Thyroid gland (tissue), 4 donors: ENCODE measurements at regions not wholly inside any gene's neighbourhood (a gene's known extent, or its start where the extent isn't known, plus 50 kb on each side); places are given as distances from the start of the nearest gene placed in this dataset. TPM values are rescaled to one million over a fixed set of nuclear protein-coding genes. Genes with fewer than 3 reads are reported as not detected.

Experiments
- DNase-seq, 2 donors: peaks; one replicate each; pipeline ENCODE4 v3.0.0-alpha.2; 2019
- H3K27ac ChIP-seq, 3 donors: fragments of 200-600 bp; sonication (generic); 1 replicate in 2 of 3; 2 replicates in 1 of 3; pipeline ENCODE4 v1.5.1; 2016 to 2019; ENCODE audit warnings: mild to moderate bottlenecking in 1 of 3, moderate library complexity in 1 of 3
- H3K27me3 ChIP-seq: fragments of 200-600 bp; sonication (generic); one replicate; pipeline ENCODE4 v1.5.1; 2019
- H3K36me3 ChIP-seq, 2 donors: fragments of 200-600 bp; sonication (generic); one replicate each; pipeline ENCODE4 v1.5.1; 2016 to 2019
- H3K4me1 ChIP-seq, 2 donors: fragments of 200-600 bp; sonication (generic); one replicate each; pipeline ENCODE4 v1.5.1; 2017 to 2019
- H3K4me3 ChIP-seq, 3 donors: fragments of 200-600 bp; sonication (generic); replicated peaks in 1 of 3; 1 replicate in 2 of 3; 2 replicates in 1 of 3; pipeline ENCODE4 v1.5.1; 2016; ENCODE audit warnings: mild to moderate bottlenecking in 1 of 3
- H3K9me3 ChIP-seq: fragments of 200-600 bp; sonication (generic); one replicate; pipeline ENCODE4 v1.5.1; 2017
- CTCF ChIP-seq, 6 experiments: fragments of 200-600 bp in 3 of 6; fragments of 450-650 bp in 3 of 6; sonication (generic) in 3 of 6; IDR thresholded peaks; one replicate each; pipeline ENCODE4 v1.5.1; 2016 to 2019; ENCODE audit warnings: antibody characterized with exemption in 6 of 6, mild to moderate bottlenecking in 2 of 6, inconsistent platforms in 1 of 6, moderate library complexity in 1 of 6
- POLR2A ChIP-seq, 2 donors: fragments of 450-650 bp; IDR thresholded peaks; one replicate each; pipeline ENCODE4 v1.6.1; 2017; ENCODE audit warnings: antibody characterized with exemption in 2 of 2, mild to moderate bottlenecking in 2 of 2, moderate library complexity in 1 of 2
- WGBS, 2 donors: methylation state at CpG; one replicate each; pipeline ENCODE4 v1.1.5; 2017; 5-methylcytosine and 5-hydroxymethylcytosine counted together
- intact Hi-C: fragments of 100-400 bp; cut with DNase I; formaldehyde crosslinking; loops from one replicate; pipeline ENCODE4 v1.15.1; 2023
- microRNA counts, 2 donors: library from miRNA; unstranded; fragments of <30 nt; microRNA quantifications; one replicate each; lab custom pipeline; 2016 to 2017
- microRNA-seq: library from miRNA; unstranded; fragments of <30 nt; microRNA quantifications from one replicate; pipeline ENCODE4, GENCODE V29; 2016
- small RNA-seq: library from RNA; depleted of rRNA; stranded (forward); fragments of <200 nt; gene quantifications from one replicate; pipeline ENCODE3, GENCODE V24; 2016

- H3K36me3 ChIP-seq = no peaks in the 10 kb centered on the region
- no peak overlapping the region for H3K27ac ChIP-seq
- no peaks in the 10 kb centered on the region for H3K4me1 ChIP-seq
- intact Hi-C loops = no loop called here
- H3K27me3 ChIP-seq = no peaks in the 10 kb centered on the region
- TF ChIP-seq POLR2A (IDR thresholded peaks at IDR 0.05) (no peak), CTCF (IDR thresholded peaks at IDR 0.05) (no peak)
- WGBS, 2 donors = 90 to 93% methylated on average over 3 of the region's 3 CpGs
- H3K4me3 ChIP-seq = no peak overlapping the region
- no peaks in the 10 kb centered on the region for H3K9me3 ChIP-seq
- DNase-seq = no peak
Observed at GRCh38 chr1:168370586-168370985, 89.9 kb downstream of the TBX19 start.

- DNase-seq = no peak
- intact Hi-C loops = no loop called here
Observed at GRCh38 chr1:168369655-168370054, 89.0 kb downstream of the TBX19 start.

GRCh38 chr1:168368131-168368530 lies 87.5 kb downstream of the TBX19 start:
- 78 to 90% methylated on average over 1 of the region's 1 CpG for WGBS, 2 donors
- H3K4me1 ChIP-seq = no peaks in the 10 kb centered on the region

More at GRCh38 chr1:168369655-168370054, 89.0 kb downstream of the TBX19 start:
- Histone ChIP-seq H3K4me3 (no peak overlapping the region), H3K27me3 (no peaks in the 10 kb centered on the region), H3K27ac (no peak overlapping the region), H3K4me1 (no peaks in the 10 kb centered on the region), H3K9me3 (no peaks in the 10 kb centered on the region), H3K36me3 (no peaks in the 10 kb centered on the region)
- TF ChIP-seq POLR2A (IDR thresholded peaks at IDR 0.05) (no peak), CTCF (IDR thresholded peaks at IDR 0.05) (no peak)
- WGBS, 2 donors = 93 to 95% methylated on average over 5 of the region's 5 CpGs

GRCh38 chr1:168365719-168366479 lies 85.2 kb downstream of the TBX19 start:
- no peaks in the 10 kb centered on the region for H3K36me3 ChIP-seq
- 58 to 64% methylated on average over 9 of the region's 9 CpGs for WGBS, 2 donors
- no peaks in the 10 kb centered on the region for H3K4me1 ChIP-seq
- intact Hi-C loops = no loop called here
- H3K4me3 ChIP-seq = no peak overlapping the region
- H3K27ac ChIP-seq = no peak overlapping the region
- TF ChIP-seq CTCF (IDR thresholded peaks at IDR 0.05) (no peak), POLR2A (IDR thresholded peaks at IDR 0.05) (no peak)
- H3K27me3 ChIP-seq = no peaks in the 10 kb centered on the region
- DNase-seq = no peak
- no peaks in the 10 kb centered on the region for H3K9me3 ChIP-seq

More at GRCh38 chr1:168368131-168368530, 87.5 kb downstream of the TBX19 start:
- no peak for DNase-seq
- Histone ChIP-seq H3K36me3 (no peaks in the 10 kb centered on the region), H3K27ac (no peak overlapping the region), H3K4me3 (no peak overlapping the region), H3K27me3 (no peaks in the 10 kb centered on the region), H3K9me3 (no peaks in the 10 kb centered on the region)
- intact Hi-C loops = no loop called here
- TF ChIP-seq CTCF (IDR thresholded peaks at IDR 0.05) (no peak), POLR2A (IDR thresholded peaks at IDR 0.05) (no peak)

MicroRNA genes in the stretch of these regions (microRNA counts, 767-probe panel; counts per million panel counts)
- microRNA hsa-miR-557 (lab: Ali Mortazavi, UCI) = 0 counts per million in 2 donors

Small RNA genes in the stretch of these regions (microRNA-seq; reads per million reads assigned to microRNA genes)
- not detected for gene MIR557

Small RNA genes in the stretch of these regions (small RNA-seq; reads per million reads assigned to genes)
- gene MIR557 = not detected
